ENCODE measurements at regions not wholly inside any gene's neighbourhood (a gene's known extent, or its start where the extent isn't known, plus 50 kb on each side); places are given as distances from the start of the nearest gene placed in this dataset.

GRCh38 chr10:130404476-130405055 is 268.4 kb downstream of the GLRX3 start:
- Mint-ChIP-seq H3K4me3 (no peak overlapping the region), H3K36me3 (ENCODE audit: low read depth) (no peaks in the 10 kb centered on the region), H3K9me3 (no peaks in the 10 kb centered on the region), H3K4me1 (no peaks in the 10 kb centered on the region), H3K27me3 (peaks cover 6% of the 10 kb centered on the region), H3K27ac (no peak overlapping the region)
- ATAC-seq (no peak), DNase-seq (no peak)

GRCh38 chr10:130407052-130407451 is 270.9 kb downstream of the GLRX3 start:
- H3K4me1 Mint-ChIP-seq, result no peaks in the 10 kb centered on the region
- peaks cover 6% of the 10 kb centered on the region for H3K27me3 Mint-ChIP-seq
- no peaks in the 10 kb centered on the region for H3K9me3 Mint-ChIP-seq
- DNase-seq (no peak), ATAC-seq (no peak)
- no peak overlapping the region for H3K4me3 Mint-ChIP-seq
- no peak overlapping the region for H3K27ac Mint-ChIP-seq
- H3K36me3 Mint-ChIP-seq (ENCODE audit: low read depth), result no peaks in the 10 kb centered on the region

GRCh38 chr10:130409331-130409730 is 273.1 kb downstream of the GLRX3 start:
- no peak overlapping the region for H3K27ac Mint-ChIP-seq
- no peak for ATAC-seq
- no peaks in the 10 kb centered on the region for H3K9me3 Mint-ChIP-seq
- no peaks in the 10 kb centered on the region for H3K4me1 Mint-ChIP-seq
- no peak for DNase-seq
- no peaks in the 10 kb centered on the region for H3K36me3 Mint-ChIP-seq (ENCODE audit: low read depth)
- peaks cover 3% of the 10 kb centered on the region for H3K27me3 Mint-ChIP-seq
- no peak overlapping the region for H3K4me3 Mint-ChIP-seq

GRCh38 chr10:130409931-130410330 is 273.7 kb downstream of the GLRX3 start:
- H3K27me3 Mint-ChIP-seq, result no peaks in the 10 kb centered on the region
- no peak for DNase-seq
- H3K36me3 Mint-ChIP-seq (ENCODE audit: low read depth), result no peaks in the 10 kb centered on the region
- no peaks in the 10 kb centered on the region for H3K9me3 Mint-ChIP-seq
- H3K4me1 Mint-ChIP-seq, result no peaks in the 10 kb centered on the region
- H3K27ac Mint-ChIP-seq, result no peak overlapping the region
- no peak for ATAC-seq
- no peak overlapping the region for H3K4me3 Mint-ChIP-seq

- Mint-ChIP-seq H3K36me3 (ENCODE audit: low read depth) (no peaks in the 10 kb centered on the region), H3K27me3 (peaks cover 8% of the 10 kb centered on the region), H3K4me3 (no peak overlapping the region), H3K4me1 (no peaks in the 10 kb centered on the region), H3K9me3 (no peaks in the 10 kb centered on the region), H3K27ac (no peak overlapping the region)
- ATAC-seq (no peak), DNase-seq (no peak)
Observed at GRCh38 chr10:130411496-130412085, 275.4 kb downstream of the GLRX3 start.

- no peaks in the 10 kb centered on the region for H3K36me3 Mint-ChIP-seq (ENCODE audit: low read depth)
- DNase-seq (no peak), ATAC-seq (no peak)
- no peak overlapping the region for H3K4me3 Mint-ChIP-seq
- no peaks in the 10 kb centered on the region for H3K9me3 Mint-ChIP-seq
- no peaks in the 10 kb centered on the region for H3K4me1 Mint-ChIP-seq
- no peak overlapping the region for H3K27ac Mint-ChIP-seq
- peaks cover 10% of the 10 kb centered on the region for H3K27me3 Mint-ChIP-seq
Observed at GRCh38 chr10:130412317-130412716, 276.1 kb downstream of the GLRX3 start.

- ATAC-seq (no peak), DNase-seq (no peak)
- peaks cover 16% of the 10 kb centered on the region for H3K27me3 Mint-ChIP-seq
- H3K4me1 Mint-ChIP-seq, result no peaks in the 10 kb centered on the region
- no peak overlapping the region for H3K4me3 Mint-ChIP-seq
- H3K27ac Mint-ChIP-seq, result no peak overlapping the region
- no peaks in the 10 kb centered on the region for H3K36me3 Mint-ChIP-seq (ENCODE audit: low read depth)
- no peaks in the 10 kb centered on the region for H3K9me3 Mint-ChIP-seq
Observed at GRCh38 chr10:130416334-130417150, 280.4 kb downstream of the GLRX3 start.

GRCh38 chr10:130418731-130419130 is 282.5 kb downstream of the GLRX3 start:
- H3K9me3 Mint-ChIP-seq, result no peaks in the 10 kb centered on the region
- H3K4me3 Mint-ChIP-seq, result no peak overlapping the region
- no peaks in the 10 kb centered on the region for H3K36me3 Mint-ChIP-seq (ENCODE audit: low read depth)
- peaks cover 19% of the 10 kb centered on the region for H3K27me3 Mint-ChIP-seq
- H3K4me1 Mint-ChIP-seq, result no peaks in the 10 kb centered on the region
- DNase-seq, result no peak
- no peak overlapping the region for H3K27ac Mint-ChIP-seq
- ATAC-seq, result no peak

GRCh38 chr10:130421909-130422308 is 285.7 kb downstream of the GLRX3 start:
- Mint-ChIP-seq H3K27ac (no peak overlapping the region), H3K4me1 (no peaks in the 10 kb centered on the region), H3K4me3 (no peak overlapping the region), H3K36me3 (ENCODE audit: low read depth) (no peaks in the 10 kb centered on the region), H3K27me3 (peaks cover 11% of the 10 kb centered on the region), H3K9me3 (no peaks in the 10 kb centered on the region)
- ATAC-seq, result no peak
- DNase-seq, result no peak

- H3K36me3 Mint-ChIP-seq (ENCODE audit: low read depth), result no peaks in the 10 kb centered on the region
Observed at GRCh38 chr10:130422366-130423324, 286.5 kb downstream of the GLRX3 start.

GRCh38 chr10:130423455-130424305 is 287.5 kb downstream of the GLRX3 start:
- Mint-ChIP-seq H3K36me3 (ENCODE audit: low read depth) (no peaks in the 10 kb centered on the region), H3K4me3 (no peak overlapping the region), H3K9me3 (no peaks in the 10 kb centered on the region), H3K4me1 (no peaks in the 10 kb centered on the region), H3K27ac (no peak overlapping the region), H3K27me3 (peaks cover 5% of the 10 kb centered on the region)
- ATAC-seq (no peak), DNase-seq (no peak)

More at GRCh38 chr10:130422366-130423324, 286.5 kb downstream of the GLRX3 start:
- Mint-ChIP-seq H3K4me1 (no peaks in the 10 kb centered on the region), H3K4me3 (no peak overlapping the region), H3K9me3 (no peaks in the 10 kb centered on the region), H3K27me3 (peaks cover 7% of the 10 kb centered on the region), H3K27ac (no peak overlapping the region)
- no peak for DNase-seq
- ATAC-seq, result no peak

- H3K4me1 Mint-ChIP-seq, result no peaks in the 10 kb centered on the region
- DNase-seq (no peak), ATAC-seq (no peak)
- H3K36me3 Mint-ChIP-seq (ENCODE audit: low read depth), result no peaks in the 10 kb centered on the region
- no peak overlapping the region for H3K4me3 Mint-ChIP-seq
- H3K9me3 Mint-ChIP-seq, result no peaks in the 10 kb centered on the region
- no peak overlapping the region for H3K27ac Mint-ChIP-seq
- peaks cover 5% of the 10 kb centered on the region for H3K27me3 Mint-ChIP-seq
Observed at GRCh38 chr10:130424418-130424817, 288.2 kb downstream of the GLRX3 start.

GRCh38 chr10:130425169-130425568 is 289.0 kb downstream of the GLRX3 start:
- H3K27ac Mint-ChIP-seq, result no peak overlapping the region
- ATAC-seq (no peak), DNase-seq (no peak)
- H3K9me3 Mint-ChIP-seq, result no peaks in the 10 kb centered on the region
- H3K4me3 Mint-ChIP-seq, result no peak overlapping the region
- H3K27me3 Mint-ChIP-seq, result peaks cover 3% of the 10 kb centered on the region
- no peaks in the 10 kb centered on the region for H3K36me3 Mint-ChIP-seq (ENCODE audit: low read depth)
- H3K4me1 Mint-ChIP-seq, result no peaks in the 10 kb centered on the region
